Progenitor cell of endocrine pancreas (in vitro differentiated cells): ENCODE measurements at regions not wholly inside any gene's neighbourhood (a gene's known extent, or its start where the extent isn't known, plus 50 kb on each side); places are given as distances from the start of the nearest gene placed in this dataset.

Experiments
- DNase-seq: peaks from one replicate; pipeline ENCODE4 v3.0.0; 2021; ENCODE audit warnings: low spot score; ENCODE audit not compliant: unreplicated experiment
- H3K27ac Mint-ChIP-seq: 2 replicates; pipeline ENCODE4 v1.8.0; 2021; ENCODE audit warnings: mild to moderate bottlenecking, moderate library complexity, mixed read lengths
- H3K27me3 Mint-ChIP-seq: 2 replicates; pipeline ENCODE4 v1.8.0; 2021; ENCODE audit warnings: mixed read lengths
- H3K36me3 Mint-ChIP-seq: 2 replicates; pipeline ENCODE4 v1.8.0; 2022; ENCODE audit warnings: mixed read lengths; ENCODE audit not compliant: insufficient read depth
- H3K4me1 Mint-ChIP-seq: 2 replicates; pipeline ENCODE4 v1.8.0; 2021; ENCODE audit warnings: low read depth, mixed read lengths
- H3K4me3 Mint-ChIP-seq: 2 replicates; pipeline ENCODE4 v1.8.0; 2021; ENCODE audit warnings: low read depth, mild to moderate bottlenecking, moderate library complexity, mixed read lengths
- H3K9me3 Mint-ChIP-seq: 2 replicates; pipeline ENCODE4 v1.8.0; 2021; ENCODE audit warnings: low read depth, mixed read lengths
- TF ChIP-seq, protein P1 (sequence below): fragments of 200-600 bp; sonication (generic); IDR thresholded peaks from one replicate; pipeline ENCODE4 v1.5.0; 2021; ENCODE audit warnings: antibody characterized with exemption, mild to moderate bottlenecking; ENCODE audit not compliant: unreplicated experiment

DNA sequence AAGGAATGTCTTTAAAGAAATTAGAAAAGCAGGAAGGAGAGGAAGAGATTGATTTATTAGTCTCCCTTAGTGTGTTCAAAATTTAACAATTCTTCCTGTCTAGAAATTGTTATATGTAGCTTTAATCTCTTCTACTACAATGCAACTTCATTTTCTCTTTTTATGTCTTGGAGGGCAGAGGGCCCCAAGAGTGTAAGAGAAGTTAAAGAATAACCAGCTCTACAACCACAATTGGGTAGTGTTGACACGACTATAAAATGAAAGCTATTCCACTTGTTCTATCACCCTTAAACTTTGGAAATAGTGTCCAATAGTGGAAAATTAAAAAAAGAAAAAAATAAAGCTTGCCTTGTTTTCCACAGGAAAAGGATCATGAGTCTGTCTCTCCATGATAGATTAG, 82.6 kb upstream of the DPYD start:
- H3K27me3 Mint-ChIP-seq: no peaks in the 10 kb centered on the region
- H3K4me1 Mint-ChIP-seq: peaks cover 12% of the 10 kb centered on the region
- no peaks in the 10 kb centered on the region for H3K9me3 Mint-ChIP-seq
- no peaks in the 10 kb centered on the region for H3K36me3 Mint-ChIP-seq
- no peak for DNase-seq
- no peak overlapping the region for H3K4me3 Mint-ChIP-seq
- no peak overlapping the region for H3K27ac Mint-ChIP-seq
- TF ChIP-seq, protein P1, sequence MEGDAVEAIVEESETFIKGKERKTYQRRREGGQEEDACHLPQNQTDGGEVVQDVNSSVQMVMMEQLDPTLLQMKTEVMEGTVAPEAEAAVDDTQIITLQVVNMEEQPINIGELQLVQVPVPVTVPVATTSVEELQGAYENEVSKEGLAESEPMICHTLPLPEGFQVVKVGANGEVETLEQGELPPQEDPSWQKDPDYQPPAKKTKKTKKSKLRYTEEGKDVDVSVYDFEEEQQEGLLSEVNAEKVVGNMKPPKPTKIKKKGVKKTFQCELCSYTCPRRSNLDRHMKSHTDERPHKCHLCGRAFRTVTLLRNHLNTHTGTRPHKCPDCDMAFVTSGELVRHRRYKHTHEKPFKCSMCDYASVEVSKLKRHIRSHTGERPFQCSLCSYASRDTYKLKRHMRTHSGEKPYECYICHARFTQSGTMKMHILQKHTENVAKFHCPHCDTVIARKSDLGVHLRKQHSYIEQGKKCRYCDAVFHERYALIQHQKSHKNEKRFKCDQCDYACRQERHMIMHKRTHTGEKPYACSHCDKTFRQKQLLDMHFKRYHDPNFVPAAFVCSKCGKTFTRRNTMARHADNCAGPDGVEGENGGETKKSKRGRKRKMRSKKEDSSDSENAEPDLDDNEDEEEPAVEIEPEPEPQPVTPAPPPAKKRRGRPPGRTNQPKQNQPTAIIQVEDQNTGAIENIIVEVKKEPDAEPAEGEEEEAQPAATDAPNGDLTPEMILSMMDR: no peak

DNA sequence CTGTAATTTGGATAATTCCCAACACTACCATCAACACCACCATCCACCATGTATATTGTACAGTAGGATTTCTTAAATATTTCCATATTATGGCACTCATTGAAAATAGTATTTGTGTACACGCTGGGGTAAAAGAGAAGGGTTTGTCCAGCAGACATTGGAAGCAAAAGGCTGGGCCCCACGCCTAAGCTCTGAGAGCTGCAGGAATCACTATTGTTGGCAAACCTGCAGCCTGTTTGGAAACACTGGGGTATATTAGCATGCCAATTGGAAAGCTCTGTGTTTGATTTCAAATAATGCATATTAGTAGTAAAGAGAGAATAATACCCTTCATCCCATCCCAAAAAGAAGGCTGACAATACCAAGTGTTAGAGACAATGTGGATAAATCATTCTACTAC, 81.5 kb upstream of the DPYD start:
- DNase-seq: no peak
- TF ChIP-seq, protein P1: no peak
- H3K4me1 Mint-ChIP-seq: peaks cover 9% of the 10 kb centered on the region
- no peaks in the 10 kb centered on the region for H3K36me3 Mint-ChIP-seq
- H3K9me3 Mint-ChIP-seq: no peaks in the 10 kb centered on the region
- H3K27me3 Mint-ChIP-seq: no peaks in the 10 kb centered on the region
- no peak overlapping the region for H3K27ac Mint-ChIP-seq
- no peak overlapping the region for H3K4me3 Mint-ChIP-seq

DNA sequence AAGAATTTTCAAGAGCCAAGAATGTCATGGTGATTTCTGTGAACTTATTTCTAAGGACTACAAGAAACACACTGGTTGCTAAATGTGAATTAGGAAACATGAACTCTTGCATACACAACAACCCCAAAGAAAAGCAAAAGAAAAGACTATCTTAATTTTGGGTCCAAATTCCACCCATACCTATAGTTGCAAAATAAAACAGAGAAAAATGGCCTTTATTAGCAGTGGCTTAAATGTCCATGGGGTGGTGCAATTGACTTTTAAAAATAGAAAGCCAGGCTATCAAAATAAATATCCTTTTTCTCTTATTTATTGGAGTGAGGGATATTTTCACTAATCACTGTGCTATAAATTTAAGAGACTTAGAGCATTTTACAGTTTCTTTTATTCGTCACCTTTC, 80.9 kb upstream of the DPYD start:
- H3K4me1 Mint-ChIP-seq: peaks cover 8% of the 10 kb centered on the region
- DNase-seq: no peak

DNA sequence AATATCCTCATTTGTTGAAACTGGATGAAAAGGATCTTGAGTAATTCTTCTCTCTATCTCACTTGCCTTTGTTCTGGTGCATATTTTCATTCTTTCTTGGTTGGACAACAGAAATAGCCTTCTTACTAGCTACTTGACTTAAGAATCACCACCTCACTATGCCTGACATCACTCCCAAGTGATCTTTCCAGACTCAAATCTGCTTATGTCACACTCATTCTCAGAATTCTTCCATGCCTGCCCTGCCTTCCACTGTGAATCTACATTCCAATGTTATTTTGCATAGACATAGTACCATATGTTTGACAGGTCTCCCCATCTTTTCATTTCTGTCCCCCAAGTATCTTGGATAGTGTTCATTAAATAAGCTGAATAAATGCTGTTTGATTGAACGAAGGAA, 78.5 kb upstream of the DPYD start:
- no peaks in the 10 kb centered on the region for H3K9me3 Mint-ChIP-seq
- H3K27ac Mint-ChIP-seq: no peak overlapping the region
- H3K4me3 Mint-ChIP-seq: no peak overlapping the region
- TF ChIP-seq, protein P1: no peak
- no peaks in the 10 kb centered on the region for H3K27me3 Mint-ChIP-seq
- no peaks in the 10 kb centered on the region for H3K36me3 Mint-ChIP-seq
- peaks cover 9% of the 10 kb centered on the region for H3K4me1 Mint-ChIP-seq
- DNase-seq: no peak

More for the DNA sequence above, 80.9 kb upstream of the DPYD start:
- no peaks in the 10 kb centered on the region for H3K36me3 Mint-ChIP-seq
- no peaks in the 10 kb centered on the region for H3K9me3 Mint-ChIP-seq
- no peaks in the 10 kb centered on the region for H3K27me3 Mint-ChIP-seq
- no peak overlapping the region for H3K4me3 Mint-ChIP-seq
- no peak overlapping the region for H3K27ac Mint-ChIP-seq
- TF ChIP-seq, protein P1: no peak

DNA sequence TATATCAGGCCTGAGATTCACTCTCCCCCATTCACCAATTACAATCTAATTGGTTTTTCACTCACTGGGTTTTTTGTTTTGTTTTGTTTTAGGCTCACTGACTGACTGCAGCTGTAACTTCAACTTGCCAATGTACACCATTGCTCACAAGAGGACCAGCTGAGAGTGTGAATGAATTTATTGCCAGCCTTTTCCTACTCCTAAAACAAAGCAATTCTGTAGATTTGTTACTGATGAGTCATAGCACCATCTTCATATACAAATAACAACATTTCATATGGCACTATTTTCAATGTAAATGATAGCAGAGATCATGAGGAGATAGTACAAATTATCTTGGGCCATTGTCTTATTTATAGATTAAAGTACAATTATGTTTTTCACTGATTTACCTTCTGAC, 76.0 kb upstream of the DPYD start:
- peaks cover 2% of the 10 kb centered on the region for H3K4me1 Mint-ChIP-seq
- no peak overlapping the region for H3K4me3 Mint-ChIP-seq
- no peak for DNase-seq
- no peak overlapping the region for H3K27ac Mint-ChIP-seq
- no peaks in the 10 kb centered on the region for H3K9me3 Mint-ChIP-seq
- TF ChIP-seq, protein P1: no peak
- H3K27me3 Mint-ChIP-seq: no peaks in the 10 kb centered on the region
- H3K36me3 Mint-ChIP-seq: no peaks in the 10 kb centered on the region
